SK-N-SH (cell line): ENCODE measurements at regions not wholly inside any gene's neighbourhood (a gene's known extent, or its start where the extent isn't known, plus 50 kb on each side); places are given as distances from the start of the nearest gene placed in this dataset.

ENCODE experiments used
- CTCF ChIA-PET: fragments of 300-600, 350-600 bp; formaldehyde crosslinking; extraction: SDS; loops from one replicate; lab custom pipeline; 2021; lab: Yijun Ruan, JAX
- POLR2A ChIA-PET: fragments of 350-600 bp; sonication (Branson Sonifier 250); formaldehyde crosslinking; extraction: SDS; loops from one replicate; lab custom pipeline; 2020; ENCODE audit warnings: antibody characterized with exemption, inconsistent platforms; lab: Yijun Ruan, JAX
- DNase-seq: peaks from one replicate; pipeline ENCODE4 v3.0.0; 2012
- H2AFZ ChIP-seq: fragments of 200-600 bp; sonication (generic); 2 replicates; pipeline ENCODE4 v1.8.1; 2016; ENCODE audit warnings: antibody characterized with exemption, mild to moderate bottlenecking, low read depth
- H3F3A ChIP-seq: fragments of 200-600 bp; sonication (generic); replicated peaks from 2 replicates; pipeline ENCODE3; 2016; ENCODE audit warnings: antibody characterized with exemption, mild to moderate bottlenecking; ENCODE audit not compliant: insufficient read depth
- H3K27ac ChIP-seq, 2 experiments: fragments of 200-500 bp in 1 of 2; fragments of 200-600 bp in 1 of 2; sonication (Bioruptor generic) in 1 of 2; sonication (generic), shearing (Covaris generic) in 1 of 2; 2 replicates each; pipeline versions ENCODE4 v1.5.1 to v1.6.1; 2014 to 2016; ENCODE audit warnings: low read depth in 2 of 2, inconsistent platforms in 1 of 2, low read length in 1 of 2, mild to moderate bottlenecking in 1 of 2, mixed read lengths in 1 of 2
- H3K27me3 ChIP-seq: fragments of 200-600 bp; sonication (generic), shearing (Covaris generic); 2 replicates; pipeline ENCODE4 v1.6.1; 2016; ENCODE audit warnings: mixed run types; ENCODE audit not compliant: insufficient read depth
- H3K36me3 ChIP-seq, 2 experiments: fragments of 200-500 bp in 1 of 2; fragments of 200-600 bp in 1 of 2; sonication (Bioruptor generic) in 1 of 2; sonication (generic) in 1 of 2; replicated peaks in 1 of 2; 2 replicates each; pipeline versions ENCODE3 to v1.5.1; 2014 to 2016; ENCODE audit warnings: low read length in 1 of 2, mild to moderate bottlenecking in 1 of 2; ENCODE audit not compliant: insufficient read depth in 2 of 2, control insufficient read depth in 1 of 2
- H3K4me1 ChIP-seq, 2 experiments: fragments of 200-500 bp in 1 of 2; fragments of 200-600 bp in 1 of 2; sonication (Bioruptor generic) in 1 of 2; sonication (generic), shearing (Covaris generic) in 1 of 2; 2 replicates each; pipeline versions ENCODE4 v1.5.1 to v1.6.1; 2014 to 2016; ENCODE audit warnings: low read depth in 1 of 2, low read length in 1 of 2, mixed run types in 1 of 2; ENCODE audit not compliant: insufficient read depth in 2 of 2, control insufficient read depth in 1 of 2
- H3K4me2 ChIP-seq: fragments of 200-600 bp; sonication (generic), shearing (Covaris generic); 2 replicates; pipeline ENCODE4 v1.6.1; 2017; ENCODE audit warnings: mixed run types
- H3K4me3 ChIP-seq, 2 experiments: fragments of 200-500 bp in 1 of 2; fragments of 200-600 bp in 1 of 2; sonication (Bioruptor generic) in 1 of 2; sonication (generic), shearing (Covaris generic) in 1 of 2; 2 replicates each; pipeline versions ENCODE4 v1.5.1 to v1.8.1; 2014 to 2016; ENCODE audit warnings: low read depth in 2 of 2, inconsistent platforms in 1 of 2, low read length in 1 of 2, mild to moderate bottlenecking in 1 of 2, mixed read lengths in 1 of 2, moderate library complexity in 1 of 2
- H3K79me2 ChIP-seq: fragments of 200-600 bp; sonication (generic); 2 replicates; pipeline ENCODE4 v1.8.1; 2017; ENCODE audit warnings: mild to moderate bottlenecking; ENCODE audit not compliant: insufficient read depth
- H3K9ac ChIP-seq: fragments of 200-600 bp; sonication (generic); 2 replicates; pipeline ENCODE4 v1.6.1; 2017; ENCODE audit warnings: mixed run types
- H3K9me2 ChIP-seq: fragments of 200-600 bp; sonication (generic); 2 replicates; pipeline ENCODE4 v1.6.1; 2017; ENCODE audit warnings: mixed run types
- H3K9me3 ChIP-seq: fragments of 200-600 bp; sonication (generic); 2 replicates; pipeline ENCODE4 v1.6.1; 2017; ENCODE audit warnings: mixed run types, mild to moderate bottlenecking, moderate library complexity
- H4K20me1 ChIP-seq: fragments of 200-600 bp; sonication (generic); 2 replicates; pipeline ENCODE4 v1.6.1; 2017; ENCODE audit warnings: mild to moderate bottlenecking, mixed run types; ENCODE audit not compliant: insufficient read depth
- CTCF ChIP-seq: fragments of 200-600 bp; sonication (generic); IDR thresholded peaks from 2 replicates; pipeline ENCODE4 v1.6.1; 2017; ENCODE audit warnings: antibody characterized with exemption, mild to moderate bottlenecking, moderate library complexity
- ELF1 ChIP-seq: IDR thresholded peaks from 2 replicates; pipeline ENCODE4 v1.4.0; 2012
- EZH2phosphoT487 ChIP-seq: fragments of 200-600 bp; sonication (generic); IDR thresholded peaks from 2 replicates; pipeline ENCODE4 v1.6.1; 2017; ENCODE audit warnings: low read depth, mixed run types, mild to moderate bottlenecking, antibody characterized with exemption, moderate library complexity, borderline replicate concordance
- FOXM1 ChIP-seq: IDR thresholded peaks from 2 replicates; pipeline ENCODE4 v1.4.0; 2012; ENCODE audit warnings: low read depth, mild to moderate bottlenecking
- GABPA ChIP-seq: IDR thresholded peaks from 2 replicates; pipeline ENCODE4 v1.4.0; 2012; ENCODE audit warnings: low read depth, mild to moderate bottlenecking
- MAX ChIP-seq: IDR thresholded peaks from 2 replicates; pipeline ENCODE4 v1.4.0; 2012; ENCODE audit warnings: low read depth
- MXI1 ChIP-seq: IDR thresholded peaks from 2 replicates; pipeline ENCODE4 v1.6.1; 2012; ENCODE audit warnings: mild to moderate bottlenecking, low read depth, low read length, improper control_type of control experiment
- RAD21 ChIP-seq: IDR thresholded peaks from 2 replicates; pipeline ENCODE4 v1.6.1; 2012; ENCODE audit warnings: mild to moderate bottlenecking, low read length
- REST ChIP-seq: IDR thresholded peaks from 2 replicates; pipeline ENCODE4 v1.6.1; 2012; ENCODE audit warnings: mild to moderate bottlenecking, low read depth, low read length, moderate library complexity
- RFX5 ChIP-seq: IDR thresholded peaks from 2 replicates; pipeline ENCODE4 v1.6.1; 2012; ENCODE audit warnings: mild to moderate bottlenecking, improper control_type of control experiment, low read length
- RXRA ChIP-seq: IDR thresholded peaks from 2 replicates; pipeline ENCODE4 v1.4.0; 2012; ENCODE audit warnings: low read depth, mild to moderate bottlenecking, borderline replicate concordance
- SIN3A ChIP-seq: IDR thresholded peaks from 2 replicates; pipeline ENCODE4 v1.6.1; 2012; ENCODE audit warnings: low read depth, mild to moderate bottlenecking, low read length, moderate library complexity, borderline replicate concordance
- SMC3 ChIP-seq: IDR thresholded peaks from 2 replicates; pipeline ENCODE4 v1.6.1; 2012; ENCODE audit warnings: low read depth, low read length, improper control_type of control experiment
- TAF1 ChIP-seq: IDR thresholded peaks from 2 replicates; pipeline ENCODE4 v1.6.1; 2012; ENCODE audit warnings: low read depth, mild to moderate bottlenecking, low read length, moderate library complexity, borderline replicate concordance
- TCF12 ChIP-seq: IDR thresholded peaks from 2 replicates; pipeline ENCODE4 v1.4.0; 2012
- TEAD4 ChIP-seq: IDR thresholded peaks from 2 replicates; pipeline ENCODE4 v1.4.0; 2012; ENCODE audit warnings: mild to moderate bottlenecking, borderline replicate concordance; ENCODE audit not compliant: insufficient read depth
- USF2 ChIP-seq: fragments of 150-350 bp; IDR thresholded peaks from 2 replicates; pipeline ENCODE4 v1.6.1; 2017; ENCODE audit warnings: antibody characterized with exemption, low read length, low read depth, borderline replicate concordance
- ZBTB33 ChIP-seq: IDR thresholded peaks from 2 replicates; pipeline ENCODE4 v1.4.0; 2012; ENCODE audit warnings: low read depth, borderline replicate concordance
- WGBS: methylation state at CpG from one replicate; pipeline ENCODE4 v1.1.6; 2017; ENCODE audit warnings: low lambda C conversion rate; 5-methylcytosine and 5-hydroxymethylcytosine counted together

- H3K9me2 ChIP-seq, result no peaks in the 10 kb centered on the region
- TF ChIP-seq ZBTB33, result no peak
- no peak for TF ChIP-seq CTCF
- no peak for TF ChIP-seq REST
- no peak for TF ChIP-seq RXRA
- TF ChIP-seq USF2, result no peak
- TF ChIP-seq TCF12, result no peak
- TF ChIP-seq MXI1, result no peak
- TF ChIP-seq RAD21, result no peak
- TF ChIP-seq ELF1, result no peak
- no peak for TF ChIP-seq TEAD4
- no peak for TF ChIP-seq GABPA
- TF ChIP-seq RFX5, result no peak
- TF ChIP-seq MAX, result no peak
- no peak for TF ChIP-seq TAF1
- no peak for TF ChIP-seq SMC3
- TF ChIP-seq EZH2phosphoT487, result no peak
- no peak for TF ChIP-seq SIN3A
- TF ChIP-seq FOXM1, result no peak
- TF ChIP-seq, all 33 proteins: peak for 0
- Histone ChIP-seq H3K27ac (no peak overlapping the region), H4K20me1 (no peaks in the 10 kb centered on the region), H3K79me2 (no peaks in the 10 kb centered on the region), H3K36me3 (no peaks in the 10 kb centered on the region), H2AFZ (no peak overlapping the region), H3K4me3 (no peak overlapping the region), H3F3A (no peaks in the 10 kb centered on the region), H3K9me3 (no peaks in the 10 kb centered on the region), H3K9ac (no peak overlapping the region), H3K4me1 (no peaks in the 10 kb centered on the region), H3K4me2 (no peak overlapping the region), H3K27me3 (no peaks in the 10 kb centered on the region)
- POLR2A ChIA-PET, result no interaction called here
- 50% methylated on average over 1 of the region's 1 CpG for WGBS
- DNase-seq, result no peak
- CTCF ChIA-PET, result interaction anchor here (0.8 to 4.8 kb wide), 8 partner anchors 12 to 737 kb away, joined by 3 to 53 read pairs (median 4); no protein-coding TSS in a partner anchor
These were observed 160.6 kb upstream of the GGTLC1 start for GRCh38 chr20:24149175-24149574.
